ENCODE measurements at regions not wholly inside any gene's neighbourhood (a gene's known extent, or its start where the extent isn't known, plus 50 kb on each side); places are given as distances from the start of the nearest gene placed in this dataset.
"Not testable (repeated sequence)": the region's sequence is repeated elsewhere in the genome, so short reads cannot be mapped to it uniquely, and the experiment has no call there.

- H3K36me3 ChIP-seq (ENCODE audit: control insufficient read depth, insufficient read depth, low read length); intact Hi-C loops (cut with micrococcal nuclease); H3K27ac ChIP-seq (ENCODE audit: extremely low read depth, low read depth, low read length); BruUV-seq (replicated peaks); H3K9me3 ChIP-seq (replicated peaks; ENCODE audit: control insufficient read depth, insufficient read depth, low read depth, low read length); H4K20me1 ChIP-seq (replicated peaks; ENCODE audit: control insufficient read depth, insufficient read depth, low read length); FAIRE-seq; H3K4me2 ChIP-seq (ENCODE audit: insufficient read depth, low read length); H3K79me2 ChIP-seq (ENCODE audit: control insufficient read depth, insufficient read depth, low read length); H3K9me1 ChIP-seq (ENCODE audit: control insufficient read depth, insufficient read depth, low read length); H3K9ac ChIP-seq (ENCODE audit: insufficient read depth in 1 of 2, low read depth in 2 of 2, low read length in 2 of 2); ATAC-seq; H3K27me3 ChIP-seq (ENCODE audit: control insufficient read depth in 2 of 2, insufficient read depth in 2 of 2, low read length in 2 of 2); H3K4me3 ChIP-seq; in situ Hi-C loops (cut with MboI); CTCF ChIA-PET (ENCODE audit: low intra/inter-chr PET ratio); DNase-seq (ENCODE audit: extremely low read depth in 1 of 4, low spot score in 3 of 4); H2AFZ ChIP-seq (ENCODE audit: low read depth, low read length); POLR2A ChIA-PET; TF ChIP-seq NR2C2 (tag; IDR thresholded peaks at IDR 0.05): not testable (repeated sequence)
- WGBS (ENCODE audit: insufficient coverage, low coverage, missing lambda C conversion rate) = 83% methylated on average over 1 of the region's 1 CpG
- TF ChIP-seq FOXK1 (CRISPR knock-in tag; IDR thresholded peaks at IDR 0.05; ENCODE audit: borderline replicate concordance) (0 out of 2 replicates have a peak, but pooled peaks have one; percentile 16), NR2C2 (CRISPR knock-in tag; IDR thresholded peaks at IDR 0.05) (peak; percentile 70; the same call in 1 of the 2 replicates), TRIM24 (IDR thresholded peaks at IDR 0.05) (peak in 1 of 2 experiments; percentile 58; a peak in 1 of 4 replicates)
- TF ChIP-seq, protein P1, sequence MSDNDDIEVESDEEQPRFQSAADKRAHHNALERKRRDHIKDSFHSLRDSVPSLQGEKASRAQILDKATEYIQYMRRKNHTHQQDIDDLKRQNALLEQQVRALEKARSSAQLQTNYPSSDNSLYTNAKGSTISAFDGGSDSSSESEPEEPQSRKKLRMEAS (CRISPR knock-in tag; IDR thresholded peaks at IDR 0.05) = 0 out of 2 replicates have a peak, but pooled peaks have one; percentile 25
- peaks cover 29 to 53% of the 10 kb centered on the region in 2 experiments; a peak in 4 of 5 replicates for H3K4me1 ChIP-seq (replicated peaks in 1 of 2; ENCODE audit: control insufficient read depth in 2 of 2, insufficient read depth in 2 of 2, low read length in 2 of 2)
Observed at GRCh38 chr16:21524752-21525028, 74.7 kb upstream of the METTL9 start.
